LNCaP clone FGC (cell line): ENCODE measurements at regions not wholly inside any gene's neighbourhood (a gene's known extent, or its start where the extent isn't known, plus 50 kb on each side); places are given as distances from the start of the nearest gene placed in this dataset.

Experiments used
- DNase-seq: peaks from one replicate; pipeline ENCODE4 v3.0.0-alpha.2; 2011; ENCODE audit warnings: low read depth
- H3K4me3 ChIP-seq: 2 replicates; pipeline ENCODE4 v1.5.1; 2011; ENCODE audit warnings: mild to moderate bottlenecking, low read depth, low read length, control low read depth
- CTCF ChIP-seq: IDR thresholded peaks from 2 replicates; pipeline ENCODE4 v1.5.1; 2012; ENCODE audit warnings: mild to moderate bottlenecking; ENCODE audit not compliant: control insufficient read depth, insufficient read depth; ENCODE audit errors: extremely low read depth

- TF ChIP-seq CTCF, result no peak
- no peak for DNase-seq
- no peak overlapping the region for H3K4me3 ChIP-seq
Observed at GRCh38 chr12:3944620-3945019, 71.4 kb upstream of the PARP11 start.

GRCh38 chr12:3938042-3938544, 64.9 kb upstream of the PARP11 start:
- H3K4me3 ChIP-seq, result no peak overlapping the region
- no peak for DNase-seq

GRCh38 chr12:3935078-3935477, 61.9 kb upstream of the PARP11 start:
- H3K4me3 ChIP-seq, result no peak overlapping the region
- DNase-seq, result no peak
- no peak for TF ChIP-seq CTCF

More at GRCh38 chr12:3938042-3938544, 64.9 kb upstream of the PARP11 start:
- TF ChIP-seq CTCF, result no peak

- TF ChIP-seq CTCF, result no peak
Observed at GRCh38 chr12:3933819-3934192, 60.6 kb upstream of the PARP11 start.

GRCh38 chr12:3933074-3933818, 60.0 kb upstream of the PARP11 start:
- H3K4me3 ChIP-seq, result no peak overlapping the region
- no peak for TF ChIP-seq CTCF
- no peak for DNase-seq

More at GRCh38 chr12:3933819-3934192, 60.6 kb upstream of the PARP11 start:
- no peak overlapping the region for H3K4me3 ChIP-seq
- no peak for DNase-seq

- no peak overlapping the region for H3K4me3 ChIP-seq
- TF ChIP-seq CTCF, result no peak
- DNase-seq, result peak; percentile 30
Observed at GRCh38 chr12:3931776-3932175, 58.6 kb upstream of the PARP11 start.

- no peak for TF ChIP-seq CTCF
- no peak overlapping the region for H3K4me3 ChIP-seq
- DNase-seq, result no peak
Observed at GRCh38 chr12:3931206-3931605, 58.0 kb upstream of the PARP11 start.
